ENCODE measurements at regions not wholly inside any gene's neighbourhood (a gene's known extent, or its start where the extent isn't known, plus 50 kb on each side); places are given as distances from the start of the nearest gene placed in this dataset.

DNA sequence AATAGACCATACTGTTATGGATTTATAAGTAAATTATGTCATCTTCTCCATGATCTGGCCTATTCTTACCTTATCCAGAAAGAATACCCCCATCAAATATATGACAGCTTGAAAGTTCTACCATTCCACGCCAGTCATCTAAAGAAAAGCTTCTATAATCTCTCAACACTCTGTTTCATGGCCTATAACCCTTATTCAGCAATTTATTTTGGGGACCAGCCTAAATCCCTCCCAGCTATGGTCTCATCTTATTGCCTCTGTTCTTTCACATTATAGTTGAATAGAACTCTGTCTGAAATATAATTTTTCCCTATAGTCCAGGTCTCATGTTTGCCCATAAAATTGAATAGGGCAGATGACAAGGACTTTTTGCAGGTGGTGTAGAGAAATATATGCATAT is 2387.6 kb upstream of the WWC1 start (continued):
- no peak for TF ChIP-seq LARP7 (IDR thresholded peaks at IDR 0.05)
- no peak for TF ChIP-seq POU2F2 (IDR thresholded peaks at IDR 0.05; ENCODE audit: borderline replicate concordance, low read depth, low read length)
- no peak for TF ChIP-seq TCF12 (IDR thresholded peaks at IDR 0.05; ENCODE audit: low read depth, low read length)

DNA sequence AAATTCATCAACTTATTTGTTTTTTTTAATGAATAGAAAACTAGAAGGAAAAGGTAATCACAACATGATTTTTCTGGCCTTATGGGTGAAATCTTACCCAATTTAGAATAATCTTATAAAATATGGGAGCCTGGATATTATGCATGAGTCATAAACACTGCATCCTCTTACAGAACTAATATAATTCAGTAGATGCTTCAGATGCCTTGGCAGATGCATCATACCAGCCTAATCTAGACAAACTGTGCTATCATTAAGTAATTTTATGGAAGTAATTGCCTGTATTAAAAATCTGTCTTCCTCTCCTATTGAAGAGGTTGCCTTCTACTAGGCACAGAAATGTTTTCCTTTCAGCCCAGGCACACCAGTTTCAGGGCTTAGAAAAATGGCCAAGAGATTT is 2384.6 kb upstream of the WWC1 start:
- H3K36me3 ChIP-seq (ENCODE audit: control insufficient read depth in 2 of 2, insufficient read depth in 2 of 2, low read length in 1 of 2), result no peaks in the 10 kb centered on the region
- BruUV-seq (replicated peaks), result no TSS peak
- no peak overlapping the region for H3K27ac ChIP-seq (ENCODE audit: control insufficient read depth, insufficient read depth)
- no peaks in the 10 kb centered on the region for H4K20me1 ChIP-seq (ENCODE audit: control insufficient read depth, insufficient read depth)
- no peak for FAIRE-seq
- no peaks in the 10 kb centered on the region for H3K79me2 ChIP-seq (ENCODE audit: control insufficient read depth, insufficient read depth, low read length)
- H3K4me2 ChIP-seq (ENCODE audit: control insufficient read depth, insufficient read depth), result no peak overlapping the region
- ChIA-PET POLR2A (no interaction called here), SMC1A (ENCODE audit: uncharacterized antibody, unreplicated experiment) (no interaction called here), CTCF (no interaction called here), RAD21 (ENCODE audit: unreplicated experiment) (no interaction called here)
- no peak for DNase-seq (ENCODE audit: low read depth, low spot score)
- no peak overlapping the region for H3K4me3 ChIP-seq
- H3K27me3 ChIP-seq (replicated peaks in 1 of 2; ENCODE audit: control insufficient read depth in 2 of 2, insufficient read depth in 2 of 2, low read length in 1 of 2), result no peaks in the 10 kb centered on the region
- no peak for ATAC-seq
- no peak overlapping the region for H3K9ac ChIP-seq (ENCODE audit: control insufficient read depth, insufficient read depth, low read length)
- intact Hi-C loops (cut with micrococcal nuclease; ENCODE audit: unreplicated experiment), result no loop called here
- H3K4me1 ChIP-seq (ENCODE audit: control insufficient read depth, insufficient read depth, low read length), result no peaks in the 10 kb centered on the region
- no peak overlapping the region for H2AFZ ChIP-seq (ENCODE audit: control insufficient read depth, low read depth, low read length)
- H3K9me3 ChIP-seq (replicated peaks; ENCODE audit: control insufficient read depth, insufficient read depth, low read length), result no peaks in the 10 kb centered on the region; the same call in 2 of the 3 replicates
- in situ Hi-C loops (cut with MboI), result no loop called here
- TF ChIP-seq NBN (IDR thresholded peaks at IDR 0.05) (no peak), CBX5 (IDR thresholded peaks at IDR 0.05; ENCODE audit: low read depth) (no peak), WRNIP1 (IDR thresholded peaks at IDR 0.05; ENCODE audit: borderline replicate concordance, low read depth, low read length) (no peak), STAT1 (conservative IDR thresholded peaks at IDR 0.05) (no peak), RFX5 (IDR thresholded peaks at IDR 0.05; ENCODE audit: low read depth, low read length) (no peak), ZNF207 (IDR thresholded peaks at IDR 0.05; ENCODE audit: borderline replicate concordance) (no peak), NR2C2 (IDR thresholded peaks at IDR 0.05; ENCODE audit: borderline replicate concordance, control insufficient read depth, insufficient read length, low read depth) (no peak), PKNOX1 (IDR thresholded peaks at IDR 0.05) (no peak), BMI1 (IDR thresholded peaks at IDR 0.05; ENCODE audit: borderline replicate concordance) (no peak), SUZ12 (IDR thresholded peaks at IDR 0.05; ENCODE audit: unreplicated experiment) (no peak)
- TF ChIP-seq, protein P1, sequence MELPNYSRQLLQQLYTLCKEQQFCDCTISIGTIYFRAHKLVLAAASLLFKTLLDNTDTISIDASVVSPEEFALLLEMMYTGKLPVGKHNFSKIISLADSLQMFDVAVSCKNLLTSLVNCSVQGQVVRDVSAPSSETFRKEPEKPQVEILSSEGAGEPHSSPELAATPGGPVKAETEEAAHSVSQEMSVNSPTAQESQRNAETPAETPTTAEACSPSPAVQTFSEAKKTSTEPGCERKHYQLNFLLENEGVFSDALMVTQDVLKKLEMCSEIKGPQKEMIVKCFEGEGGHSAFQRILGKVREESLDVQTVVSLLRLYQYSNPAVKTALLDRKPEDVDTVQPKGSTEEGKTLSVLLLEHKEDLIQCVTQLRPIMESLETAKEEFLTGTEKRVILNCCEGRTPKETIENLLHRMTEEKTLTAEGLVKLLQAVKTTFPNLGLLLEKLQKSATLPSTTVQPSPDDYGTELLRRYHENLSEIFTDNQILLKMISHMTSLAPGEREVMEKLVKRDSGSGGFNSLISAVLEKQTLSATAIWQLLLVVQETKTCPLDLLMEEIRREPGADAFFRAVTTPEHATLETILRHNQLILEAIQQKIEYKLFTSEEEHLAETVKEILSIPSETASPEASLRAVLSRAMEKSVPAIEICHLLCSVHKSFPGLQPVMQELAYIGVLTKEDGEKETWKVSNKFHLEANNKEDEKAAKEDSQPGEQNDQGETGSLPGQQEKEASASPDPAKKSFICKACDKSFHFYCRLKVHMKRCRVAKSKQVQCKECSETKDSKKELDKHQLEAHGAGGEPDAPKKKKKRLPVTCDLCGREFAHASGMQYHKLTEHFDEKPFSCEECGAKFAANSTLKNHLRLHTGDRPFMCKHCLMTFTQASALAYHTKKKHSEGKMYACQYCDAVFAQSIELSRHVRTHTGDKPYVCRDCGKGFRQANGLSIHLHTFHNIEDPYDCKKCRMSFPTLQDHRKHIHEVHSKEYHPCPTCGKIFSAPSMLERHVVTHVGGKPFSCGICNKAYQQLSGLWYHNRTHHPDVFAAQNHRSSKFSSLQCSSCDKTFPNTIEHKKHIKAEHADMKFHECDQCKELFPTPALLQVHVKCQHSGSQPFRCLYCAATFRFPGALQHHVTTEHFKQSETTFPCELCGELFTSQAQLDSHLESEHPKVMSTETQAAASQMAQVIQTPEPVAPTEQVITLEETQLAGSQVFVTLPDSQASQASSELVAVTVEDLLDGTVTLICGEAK (IDR thresholded peaks at IDR 0.05; ENCODE audit: borderline replicate concordance), result no peak
- TF ChIP-seq, protein P2, sequence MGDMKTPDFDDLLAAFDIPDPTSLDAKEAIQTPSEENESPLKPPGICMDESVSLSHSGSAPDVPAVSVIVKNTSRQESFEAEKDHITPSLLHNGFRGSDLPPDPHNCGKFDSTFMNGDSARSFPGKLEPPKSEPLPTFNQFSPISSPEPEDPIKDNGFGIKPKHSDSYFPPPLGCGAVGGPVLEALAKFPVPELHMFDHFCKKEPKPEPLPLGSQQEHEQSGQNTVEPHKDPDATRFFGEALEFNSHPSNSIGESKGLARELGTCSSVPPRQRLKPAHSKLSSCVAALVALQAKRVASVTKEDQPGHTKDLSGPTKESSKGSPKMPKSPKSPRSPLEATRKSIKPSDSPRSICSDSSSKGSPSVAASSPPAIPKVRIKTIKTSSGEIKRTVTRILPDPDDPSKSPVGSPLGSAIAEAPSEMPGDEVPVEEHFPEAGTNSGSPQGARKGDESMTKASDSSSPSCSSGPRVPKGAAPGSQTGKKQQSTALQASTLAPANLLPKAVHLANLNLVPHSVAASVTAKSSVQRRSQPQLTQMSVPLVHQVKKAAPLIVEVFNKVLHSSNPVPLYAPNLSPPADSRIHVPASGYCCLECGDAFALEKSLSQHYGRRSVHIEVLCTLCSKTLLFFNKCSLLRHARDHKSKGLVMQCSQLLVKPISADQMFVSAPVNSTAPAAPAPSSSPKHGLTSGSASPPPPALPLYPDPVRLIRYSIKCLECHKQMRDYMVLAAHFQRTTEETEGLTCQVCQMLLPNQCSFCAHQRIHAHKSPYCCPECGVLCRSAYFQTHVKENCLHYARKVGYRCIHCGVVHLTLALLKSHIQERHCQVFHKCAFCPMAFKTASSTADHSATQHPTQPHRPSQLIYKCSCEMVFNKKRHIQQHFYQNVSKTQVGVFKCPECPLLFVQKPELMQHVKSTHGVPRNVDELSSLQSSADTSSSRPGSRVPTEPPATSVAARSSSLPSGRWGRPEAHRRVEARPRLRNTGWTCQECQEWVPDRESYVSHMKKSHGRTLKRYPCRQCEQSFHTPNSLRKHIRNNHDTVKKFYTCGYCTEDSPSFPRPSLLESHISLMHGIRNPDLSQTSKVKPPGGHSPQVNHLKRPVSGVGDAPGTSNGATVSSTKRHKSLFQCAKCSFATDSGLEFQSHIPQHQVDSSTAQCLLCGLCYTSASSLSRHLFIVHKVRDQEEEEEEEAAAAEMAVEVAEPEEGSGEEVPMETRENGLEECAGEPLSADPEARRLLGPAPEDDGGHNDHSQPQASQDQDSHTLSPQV (IDR thresholded peaks at IDR 0.05), result no peak

Data from GM12878 (cell line).